Erythroblast (primary cell): ENCODE measurements at regions not wholly inside any gene's neighbourhood (a gene's known extent, or its start where the extent isn't known, plus 50 kb on each side); places are given as distances from the start of the nearest gene placed in this dataset.

Experiments
- GATA1 ChIP-seq: IDR thresholded peaks from 2 replicates; pipeline ENCODE4 v1.6.1; 2011; ENCODE audit warnings: low read depth, mild to moderate bottlenecking, control low read depth, low read length, moderate library complexity
- POLR2A ChIP-seq: IDR thresholded peaks from 2 replicates; pipeline ENCODE4 v1.6.1; 2011; ENCODE audit warnings: mild to moderate bottlenecking, low read length

DNA sequence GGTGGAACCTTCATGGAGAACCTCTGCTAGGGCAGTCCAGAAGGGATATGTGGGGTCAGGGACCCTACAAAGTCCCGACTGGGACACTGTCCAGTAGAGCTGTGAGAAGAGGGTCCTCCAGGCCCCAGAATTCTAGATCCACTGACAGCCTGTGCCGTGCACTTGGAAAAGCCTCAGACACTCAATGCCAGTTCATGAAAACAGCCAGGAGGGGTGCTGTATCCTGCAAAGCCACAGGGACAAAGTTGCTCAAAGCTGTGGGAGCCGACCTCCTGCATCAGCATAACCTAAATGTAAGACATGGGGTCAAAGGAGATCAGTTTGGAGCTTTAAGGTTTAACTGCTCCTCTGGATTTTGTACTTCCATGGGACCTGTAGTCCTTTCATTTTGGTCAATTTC, 448.8 kb upstream of the CADM2 start:
- TF ChIP-seq POLR2A (no peak), GATA1 (no peak)
